ENCODE measurements at regions not wholly inside any gene's neighbourhood (a gene's known extent, or its start where the extent isn't known, plus 50 kb on each side); places are given as distances from the start of the nearest gene placed in this dataset.

DNA sequence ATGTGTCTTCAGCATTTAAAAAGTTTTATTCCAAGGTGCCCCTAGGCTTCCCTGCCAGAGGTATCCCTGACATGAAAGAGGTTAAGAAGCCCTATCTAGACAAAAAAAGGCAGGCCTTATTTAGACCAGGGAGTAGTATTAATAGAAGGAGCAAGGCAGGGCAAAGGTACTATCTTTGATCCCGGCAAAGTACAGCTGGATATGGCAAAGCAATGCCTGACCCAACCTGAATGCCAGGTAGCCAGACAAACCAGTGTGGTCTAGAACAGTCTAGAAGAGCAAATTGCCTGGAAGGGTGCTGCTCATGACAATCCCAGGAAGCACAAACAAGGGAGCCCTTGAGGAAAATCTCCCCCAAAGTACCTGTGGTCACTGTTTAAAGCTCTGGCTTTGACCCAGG is 62.6 kb upstream of the SYT13 start:
- no peak for TF ChIP-seq EP300 (IDR thresholded peaks at IDR 0.05; ENCODE audit: low read depth)
- TF ChIP-seq POLR2A (IDR thresholded peaks at IDR 0.05) = no peak
- no peak for TF ChIP-seq CTCF (IDR thresholded peaks at IDR 0.05)
- TF ChIP-seq POLR2AphosphoS5 (IDR thresholded peaks at IDR 0.05) = no peak
- 33 to 76% methylated on average over 1 of the region's 1 CpG for WGBS, 2 donors (ENCODE audit: low coverage in 1 of 2)
- Histone ChIP-seq H3K4me3 (no peak overlapping the region), H3K27ac (no peak overlapping the region), H3K9me3 (no peaks in the 10 kb centered on the region), H3K27me3 (peaks cover 24% of the 10 kb centered on the region), H3K36me3 (no peaks in the 10 kb centered on the region), H3K4me1 (no peaks in the 10 kb centered on the region)
- in situ Hi-C loops (cut with MboI; ENCODE audit: low pct_ligation_motif_present in 1 of 4, low pct_unique_long_range_greater_than_20kb in 1 of 4, low sequenced_read_pairs in 3 of 4) (loop anchor here in 2 of 4 donors (25.0 kb wide), 1 partner anchor 411 kb away; no protein-coding TSS in a partner anchor), intact Hi-C loops (cut with DNase I; ENCODE audit: low total_unique reads) (no loop called here)
- DNase-seq = no peak

GRCh38 chr11:45347348-45348082 is 61.4 kb upstream of the SYT13 start:
- no peaks in the 10 kb centered on the region for H3K36me3 ChIP-seq
- H3K27me3 ChIP-seq = peaks cover 34% of the 10 kb centered on the region
- WGBS, 2 donors (ENCODE audit: low coverage in 1 of 2) = 37 to 57% methylated on average over 8 to 12 of the region's 12 CpGs
- TF ChIP-seq POLR2A (IDR thresholded peaks at IDR 0.05) (no peak), CTCF (IDR thresholded peaks at IDR 0.05) (no peak), EP300 (IDR thresholded peaks at IDR 0.05; ENCODE audit: low read depth) (no peak), POLR2AphosphoS5 (IDR thresholded peaks at IDR 0.05) (no peak)
- no peak for DNase-seq
- in situ Hi-C loops (cut with MboI; ENCODE audit: low pct_ligation_motif_present in 1 of 4, low pct_unique_long_range_greater_than_20kb in 1 of 4, low sequenced_read_pairs in 3 of 4) = loop anchor here in 2 of 4 donors (25.0 kb wide), 1 partner anchor 410 kb away; no protein-coding TSS in a partner anchor
- no peak overlapping the region for H3K27ac ChIP-seq
- no peak overlapping the region for H3K4me3 ChIP-seq
- intact Hi-C loops (cut with DNase I; ENCODE audit: low total_unique reads) = no loop called here
- no peaks in the 10 kb centered on the region for H3K9me3 ChIP-seq
- no peaks in the 10 kb centered on the region for H3K4me1 ChIP-seq

- Histone ChIP-seq H3K4me1 (peaks cover 0 to 1% (median 0%) of the 10 kb centered on the region in 4 donors), H3K4me3 (no peak overlapping the region), H3K27me3 (peaks cover 33% of the 10 kb centered on the region), H3K27ac (no peak overlapping the region), H3K9me3 (no peaks in the 10 kb centered on the region), H3K36me3 (no peaks in the 10 kb centered on the region)
- WGBS, 2 donors (ENCODE audit: low coverage in 1 of 2) = 89% methylated on average over 2 of the region's 2 CpGs; no CpG with 5 or more reads in 1 of the 2 donors
- no peak for TF ChIP-seq CTCF (IDR thresholded peaks at IDR 0.05)
- TF ChIP-seq EP300 (IDR thresholded peaks at IDR 0.05; ENCODE audit: low read depth) = no peak
- no peak for TF ChIP-seq POLR2A (IDR thresholded peaks at IDR 0.05)
- TF ChIP-seq POLR2AphosphoS5 (IDR thresholded peaks at IDR 0.05) = no peak
- no peak for DNase-seq
- in situ Hi-C loops (cut with MboI; ENCODE audit: low pct_ligation_motif_present in 1 of 4, low pct_unique_long_range_greater_than_20kb in 1 of 4, low sequenced_read_pairs in 3 of 4) = loop anchor here in 2 of 4 donors (25.0 kb wide), 1 partner anchor 408 kb away; no protein-coding TSS in a partner anchor
- intact Hi-C loops (cut with DNase I; ENCODE audit: low total_unique reads) = no loop called here
Observed at GRCh38 chr11:45345491-45345890, 59.4 kb upstream of the SYT13 start.

DNA sequence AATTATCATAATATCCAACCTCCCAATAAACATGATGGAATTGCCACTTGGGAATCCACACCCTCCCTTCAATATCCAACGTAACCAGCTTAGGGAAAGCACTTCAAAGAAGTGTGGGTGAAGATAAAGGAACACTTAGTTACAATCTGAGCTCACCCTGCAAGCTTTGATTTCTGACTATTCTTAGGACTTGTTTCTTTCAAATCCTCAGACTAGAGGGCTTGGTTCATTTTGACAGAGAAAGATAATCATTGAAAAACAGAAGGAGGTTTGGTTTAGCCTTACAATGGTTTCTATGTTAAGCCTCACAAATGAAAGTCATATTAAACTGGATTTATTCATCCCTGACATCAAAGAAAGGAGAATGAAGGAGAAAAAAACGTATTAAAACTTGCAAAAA is 57.9 kb upstream of the SYT13 start:
- H3K36me3 ChIP-seq = no peaks in the 10 kb centered on the region
- H3K4me3 ChIP-seq = no peak overlapping the region
- no peaks in the 10 kb centered on the region for H3K9me3 ChIP-seq
- no peak overlapping the region for H3K27ac ChIP-seq
- DNase-seq = no peak
- no peak for TF ChIP-seq POLR2A (IDR thresholded peaks at IDR 0.05)
- no peak for TF ChIP-seq POLR2AphosphoS5 (IDR thresholded peaks at IDR 0.05)
- no peak for TF ChIP-seq CTCF (IDR thresholded peaks at IDR 0.05)
- TF ChIP-seq EP300 (IDR thresholded peaks at IDR 0.05; ENCODE audit: low read depth) = no peak
- peaks cover 0 to 8% (median 3%) of the 10 kb centered on the region in 4 donors for H3K4me1 ChIP-seq
- in situ Hi-C loops (cut with MboI; ENCODE audit: low pct_ligation_motif_present in 1 of 4, low pct_unique_long_range_greater_than_20kb in 1 of 4, low sequenced_read_pairs in 3 of 4) (loop anchor here in 2 of 4 donors (25.0 kb wide), 1 partner anchor 407 kb away; no protein-coding TSS in a partner anchor), intact Hi-C loops (cut with DNase I; ENCODE audit: low total_unique reads) (no loop called here)
- H3K27me3 ChIP-seq = peaks cover 26% of the 10 kb centered on the region
- WGBS, 2 donors (ENCODE audit: low coverage in 1 of 2) = 46 to 51% methylated on average over 2 of the region's 2 CpGs
